ENCODE measurements at regions not wholly inside any gene's neighbourhood (a gene's known extent, or its start where the extent isn't known, plus 50 kb on each side); places are given as distances from the start of the nearest gene placed in this dataset.

- DNase-seq (ENCODE audit: low read depth, low spot score) (no peak), FAIRE-seq (no peak), ATAC-seq (no peak)
- Histone ChIP-seq H3K9ac (ENCODE audit: control insufficient read depth, insufficient read depth, low read length) (no peak overlapping the region), H3K27me3 (replicated peaks in 1 of 2; ENCODE audit: control insufficient read depth in 2 of 2, insufficient read depth in 2 of 2, low read length in 1 of 2) (no peaks in the 10 kb centered on the region), H3K36me3 (ENCODE audit: control insufficient read depth in 2 of 2, insufficient read depth in 2 of 2, low read length in 1 of 2) (no peaks in the 10 kb centered on the region), H3K4me1 (ENCODE audit: control insufficient read depth, insufficient read depth, low read length) (no peaks in the 10 kb centered on the region), H4K20me1 (ENCODE audit: control insufficient read depth, insufficient read depth) (no peaks in the 10 kb centered on the region), H3K27ac (ENCODE audit: control insufficient read depth, insufficient read depth) (no peak overlapping the region), H3K4me2 (ENCODE audit: control insufficient read depth, insufficient read depth) (no peak overlapping the region), H3K79me2 (ENCODE audit: control insufficient read depth, insufficient read depth, low read length) (no peaks in the 10 kb centered on the region), H3K4me3 (no peak overlapping the region), H3K9me3 (replicated peaks; ENCODE audit: control insufficient read depth, insufficient read depth, low read length) (no peaks in the 10 kb centered on the region), H2AFZ (ENCODE audit: control insufficient read depth, low read depth, low read length) (no peak overlapping the region)
- ChIA-PET RAD21 (ENCODE audit: unreplicated experiment) (no interaction called here), CTCF (no interaction called here), SMC1A (ENCODE audit: uncharacterized antibody, unreplicated experiment) (no interaction called here), POLR2A (no interaction called here)
- TF ChIP-seq MEF2B (IDR thresholded peaks at IDR 0.05; ENCODE audit: partially characterized antibody, poor library complexity, severe bottlenecking) (no peak), RBBP5 (conservative IDR thresholded peaks at IDR 0.05) (no peak), HSF1 (IDR thresholded peaks at IDR 0.05; ENCODE audit: low read depth, low read length) (no peak), MTA3 (IDR thresholded peaks at IDR 0.05; ENCODE audit: borderline replicate concordance, low read length) (no peak), ZNF592 (IDR thresholded peaks at IDR 0.05) (no peak), CHD1 (IDR thresholded peaks at IDR 0.05; ENCODE audit: low read depth, low read length) (no peak), USF2 (IDR thresholded peaks at IDR 0.05; ENCODE audit: borderline replicate concordance, low read depth, low read length) (no peak), E2F4 (IDR thresholded peaks at IDR 0.05; ENCODE audit: low read depth, low read length) (no peak)
- in situ Hi-C loops (cut with MboI) (no loop called here), intact Hi-C loops (cut with micrococcal nuclease; ENCODE audit: unreplicated experiment) (no loop called here)
- no TSS peak for BruUV-seq (replicated peaks)
Observed at GRCh38 chr1:195130598-195130997, 1477.6 kb downstream of the KCNT2 start.
